NCI-H526 treated with DMSO at 0.1 percent for 48 hours (cell line): ENCODE measurements at regions not wholly inside any gene's neighbourhood (a gene's known extent, or its start where the extent isn't known, plus 50 kb on each side); places are given as distances from the start of the nearest gene placed in this dataset.
"Not testable (repeated sequence)": the region's sequence is repeated elsewhere in the genome, so short reads cannot be mapped to it uniquely, and the experiment has no call there.

Experiments
- DNase-seq: peaks from one replicate; lab custom pipeline; 2025; lab: John Stamatoyannopoulos, UW

DNA sequence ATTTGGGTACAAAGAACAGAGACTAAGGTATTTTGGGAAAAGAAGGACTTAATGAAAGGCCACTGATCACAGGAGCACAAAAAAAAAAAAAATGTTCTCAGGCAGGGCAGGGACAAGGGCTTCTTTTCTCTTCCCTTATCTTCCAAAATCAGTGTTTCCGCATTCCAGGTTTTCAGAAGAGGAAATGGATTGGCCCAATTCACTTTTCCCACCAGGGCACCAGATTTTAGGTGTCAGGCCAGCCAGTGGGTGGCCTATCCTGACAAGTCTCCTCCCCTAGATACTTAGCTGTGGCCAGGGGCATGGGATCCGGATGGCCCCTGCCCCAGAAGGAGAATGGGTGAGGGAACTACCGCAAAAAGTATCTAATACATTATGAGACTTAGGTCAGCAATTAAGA lies 88.9 kb upstream of the WAC start:
- no peak for DNase-seq

DNA sequence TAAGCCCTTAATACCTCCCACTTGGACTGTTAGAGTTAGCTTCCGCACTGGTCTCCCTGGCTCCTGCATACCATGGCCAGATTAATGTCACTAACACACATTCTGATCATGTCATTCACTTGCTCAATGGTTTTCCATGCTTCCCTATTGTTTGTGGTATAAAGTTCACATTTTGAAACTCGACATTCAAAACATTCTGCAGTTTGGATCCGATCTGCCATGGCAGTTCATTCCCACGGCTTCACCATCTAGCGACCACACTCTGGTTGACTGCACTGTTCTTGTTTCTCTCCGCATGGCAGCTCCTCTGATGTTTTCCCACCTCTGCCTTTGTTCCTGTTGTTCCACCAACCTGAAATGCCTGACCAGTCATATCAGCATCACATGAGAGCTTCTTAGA lies 87.4 kb upstream of the WAC start:
- DNase-seq: no peak

DNA sequence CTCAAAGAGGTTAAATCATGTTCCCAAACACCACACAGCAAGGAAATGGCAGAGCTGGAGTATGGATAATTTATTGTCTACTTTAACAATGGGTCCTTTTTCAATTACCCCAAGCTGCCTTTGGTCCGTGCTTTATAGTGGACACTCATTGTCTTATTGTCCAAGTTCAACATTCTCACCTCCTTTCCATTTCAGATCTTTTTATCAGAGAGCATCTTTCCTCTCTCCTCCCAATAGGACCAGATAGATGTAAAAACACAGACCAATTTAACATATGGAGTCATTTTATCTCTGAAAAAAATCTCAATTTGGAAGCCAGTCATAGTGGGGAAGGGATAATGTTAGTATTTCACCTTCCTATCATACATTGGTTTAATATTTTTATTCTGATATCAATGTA lies 83.5 kb upstream of the WAC start:
- no peak for DNase-seq

DNA sequence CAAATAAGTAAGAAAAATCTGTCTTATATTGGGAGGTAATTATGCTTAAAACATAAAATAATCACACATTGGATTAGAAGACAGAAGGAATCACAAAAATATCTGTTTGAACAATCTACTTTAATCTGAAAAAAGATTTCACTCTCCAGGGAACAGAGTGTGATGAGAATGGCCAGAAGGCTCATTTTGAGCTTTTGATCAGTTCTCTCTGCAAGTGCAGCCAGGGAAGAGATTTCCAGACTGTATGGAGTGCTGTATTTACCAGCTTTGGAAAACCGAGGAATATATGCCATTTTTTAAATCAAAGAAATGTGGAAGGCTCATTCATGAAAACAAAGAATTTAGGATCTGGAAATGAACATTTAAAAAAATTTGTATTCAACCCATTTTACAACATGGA lies 83.0 kb upstream of the WAC start:
- DNase-seq: no peak

DNA sequence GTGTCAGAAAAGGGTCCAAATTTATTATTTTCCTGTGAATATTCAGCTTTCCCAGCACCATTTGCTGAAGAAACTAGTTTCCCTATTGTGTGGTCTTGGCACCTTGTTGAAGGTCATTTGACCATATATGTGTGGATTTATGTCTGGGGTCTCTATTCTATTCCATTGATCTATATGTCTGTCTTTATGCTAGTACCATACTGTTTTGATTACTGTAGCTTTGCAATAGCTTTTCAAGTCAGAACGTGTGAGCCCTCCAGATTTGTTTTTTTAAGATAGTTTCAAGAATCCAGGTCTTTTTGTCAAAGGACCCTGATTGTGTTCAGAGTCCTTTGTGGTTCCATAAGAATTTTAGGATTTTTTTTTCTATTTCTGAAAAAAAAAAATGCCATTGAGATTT lies 79.0 kb upstream of the WAC start:
- no peak for DNase-seq

DNA sequence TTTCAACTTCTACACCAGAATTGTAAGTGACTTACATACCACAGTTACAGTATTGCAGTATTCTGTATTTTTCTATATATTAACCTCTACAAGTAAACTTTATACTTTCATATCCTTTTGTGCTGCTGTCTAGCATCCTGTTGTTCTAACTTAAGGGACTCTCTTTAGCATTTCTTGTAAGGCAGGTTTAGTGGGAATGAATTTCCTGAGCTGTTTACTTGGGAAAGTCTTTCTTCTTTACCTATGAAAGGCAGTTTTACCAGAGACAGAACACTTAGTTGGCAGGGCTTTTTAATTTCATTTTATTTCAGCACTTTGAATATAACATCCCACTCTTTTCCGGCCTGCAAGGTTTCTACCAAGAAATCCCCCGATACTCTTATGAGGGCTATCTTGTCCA lies 75.8 kb upstream of the WAC start:
- DNase-seq: no peak

DNA sequence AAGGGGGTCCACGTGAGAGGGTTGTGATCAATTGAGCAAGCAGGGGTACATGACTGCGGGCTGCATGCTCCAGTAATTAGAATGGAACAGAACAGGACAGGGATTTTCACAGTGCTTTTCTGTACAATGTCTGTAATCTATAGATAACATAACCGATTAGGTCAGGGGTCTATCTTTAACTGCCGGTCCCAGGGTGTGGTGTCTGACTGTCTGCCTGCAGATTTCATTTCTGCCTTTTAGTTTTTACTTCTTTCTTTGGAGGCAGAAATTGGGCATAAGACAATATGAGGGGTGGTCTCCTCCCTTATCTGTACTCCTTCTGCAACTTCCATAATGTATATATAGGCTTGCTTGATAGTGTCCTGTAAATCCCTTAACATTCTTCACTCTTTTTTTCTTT lies 75.0 kb upstream of the WAC start:
- not testable (repeated sequence) for DNase-seq

DNA sequence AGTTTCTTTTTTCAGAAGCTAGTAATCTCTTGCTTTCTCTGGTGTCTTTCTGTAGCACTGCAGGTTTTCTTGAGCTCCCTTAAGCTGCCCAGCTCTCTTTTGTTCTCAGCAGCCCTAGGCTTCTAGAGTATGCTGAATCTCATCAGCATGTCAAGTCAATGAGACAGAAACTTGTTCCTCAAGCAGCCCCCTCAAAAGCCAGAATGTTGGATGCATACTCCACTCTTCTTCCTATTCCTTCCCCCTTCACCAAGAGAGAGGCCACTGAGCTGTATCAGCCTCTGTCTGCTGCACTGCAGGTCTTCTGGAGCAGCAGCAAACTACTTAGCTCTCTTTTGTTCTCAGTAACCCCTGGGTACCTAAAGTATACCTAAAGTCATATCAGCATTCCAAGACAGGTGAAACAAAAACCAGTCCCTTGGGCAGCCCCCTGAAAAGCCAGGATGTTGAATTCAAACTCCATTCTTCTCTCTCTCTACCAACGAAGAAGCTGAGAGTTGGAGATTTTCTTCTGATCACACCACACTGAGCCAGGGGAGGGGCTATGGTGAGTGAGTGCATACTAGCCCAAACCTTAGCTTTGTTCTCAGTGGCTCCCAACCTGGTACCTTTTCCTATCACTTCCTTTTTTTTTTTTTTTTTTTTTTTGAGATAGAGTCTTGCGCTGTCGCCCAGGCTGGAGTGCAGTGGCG lies 73.3 kb upstream of the WAC start:
- no peak for DNase-seq

DNA sequence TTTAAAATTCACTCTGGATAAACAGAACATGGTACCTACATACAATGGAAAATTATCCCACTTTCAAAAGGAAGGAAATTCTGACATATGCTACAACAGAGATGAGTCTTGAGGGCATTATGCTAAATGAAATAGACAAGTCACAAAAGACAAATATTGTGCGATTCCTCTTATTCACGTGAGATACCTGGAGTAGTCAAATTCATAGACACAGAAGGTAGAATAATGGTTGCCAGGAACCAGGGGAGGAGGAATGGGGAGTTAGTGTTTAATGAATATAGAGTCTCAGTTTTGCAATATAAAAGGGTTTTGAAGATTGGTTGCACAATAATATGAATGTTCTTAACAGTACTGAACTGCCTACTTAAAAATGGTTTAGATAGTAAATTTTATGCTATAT lies 69.8 kb upstream of the WAC start:
- DNase-seq: no peak

DNA sequence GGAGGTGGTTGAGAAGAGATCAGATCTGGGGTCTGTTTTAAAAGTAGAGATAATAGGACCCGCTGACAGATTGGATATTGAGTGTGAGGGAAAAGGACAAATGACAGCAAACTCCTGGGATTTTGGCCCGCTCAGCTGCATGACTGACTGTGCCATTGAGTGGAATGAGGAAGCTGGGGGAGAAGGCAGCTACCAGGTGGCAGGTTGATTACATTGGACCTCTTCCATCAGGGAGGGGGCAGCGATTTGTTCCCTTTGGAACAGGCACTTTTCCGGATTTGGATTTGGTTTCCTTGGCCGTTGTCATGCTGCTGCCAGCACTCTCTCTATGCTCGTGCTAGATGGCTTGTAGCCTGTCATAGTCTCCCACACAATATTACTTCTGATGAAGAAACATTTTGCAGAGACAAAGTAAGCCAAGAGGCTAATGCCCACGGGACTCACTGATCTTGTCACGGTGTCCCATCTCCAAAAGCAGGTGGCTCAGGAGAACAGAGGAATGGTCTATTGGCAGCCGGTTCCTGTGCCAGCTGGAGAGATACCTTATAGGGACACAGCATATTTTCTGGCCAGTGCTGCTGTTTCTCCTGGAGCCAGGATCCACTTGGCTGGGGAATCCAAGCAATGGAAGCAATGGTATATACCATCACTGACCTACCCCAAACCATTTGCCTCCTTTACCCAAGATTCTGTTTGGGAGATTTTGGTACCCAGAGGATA lies 69.1 kb upstream of the WAC start:
- no peak for DNase-seq

DNA sequence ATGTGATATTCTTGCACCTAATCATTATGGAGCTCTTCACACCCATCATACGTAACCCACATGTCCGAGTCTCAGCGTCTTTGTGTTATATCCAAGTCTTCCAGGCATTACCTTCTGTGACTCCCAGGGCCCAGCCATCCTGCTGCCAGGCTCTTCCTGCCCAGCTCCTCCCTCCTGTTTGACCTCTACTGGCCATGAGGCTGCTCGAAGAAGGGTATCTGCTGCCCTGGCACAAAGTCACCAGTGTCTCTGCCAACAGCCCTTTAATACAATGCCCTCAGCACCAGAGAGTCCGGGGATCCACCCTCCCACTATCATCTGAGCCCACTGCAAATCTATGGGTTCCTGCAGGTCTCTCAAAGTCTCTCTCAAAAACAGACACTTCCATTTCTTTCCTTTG lies 65.3 kb upstream of the WAC start:
- DNase-seq: no peak

DNA sequence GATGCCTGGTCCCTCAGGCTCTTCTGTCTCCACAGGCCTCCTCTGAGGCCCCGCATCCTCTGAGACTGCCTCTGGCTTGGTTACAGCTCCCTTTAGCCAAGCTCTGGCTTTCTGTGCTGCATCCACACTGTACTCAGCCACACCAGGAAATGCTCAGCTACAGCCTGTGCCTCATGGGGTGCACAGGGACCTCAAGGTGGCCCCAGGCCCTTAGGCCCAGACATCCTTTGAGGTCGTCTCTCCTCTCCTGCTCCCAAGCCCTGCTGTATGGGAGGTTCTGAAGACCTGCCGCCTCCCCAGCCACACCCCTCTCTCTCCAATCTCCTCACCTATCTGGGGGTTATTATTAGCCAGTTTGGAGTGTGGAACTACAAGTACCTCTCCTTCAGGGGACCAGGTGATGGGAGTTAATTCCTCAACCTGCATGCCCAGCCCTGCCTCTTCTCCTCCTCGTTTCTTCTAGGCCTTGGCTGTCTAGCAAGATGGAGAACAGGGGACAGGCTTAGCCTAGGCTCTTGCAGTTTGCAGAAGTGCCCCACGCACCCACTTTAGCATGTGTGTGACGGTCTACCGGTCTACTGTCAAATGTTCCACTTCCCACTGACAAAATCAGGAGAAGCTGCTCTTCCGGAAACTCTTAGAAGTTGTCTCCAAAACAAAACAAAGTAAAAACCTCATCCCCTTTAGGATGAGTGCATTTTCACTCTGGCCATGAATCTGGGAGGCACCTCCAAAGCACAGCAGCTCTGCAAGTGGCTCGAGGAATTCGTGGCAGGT lies 64.0 kb upstream of the WAC start:
- DNase-seq: no peak

DNA sequence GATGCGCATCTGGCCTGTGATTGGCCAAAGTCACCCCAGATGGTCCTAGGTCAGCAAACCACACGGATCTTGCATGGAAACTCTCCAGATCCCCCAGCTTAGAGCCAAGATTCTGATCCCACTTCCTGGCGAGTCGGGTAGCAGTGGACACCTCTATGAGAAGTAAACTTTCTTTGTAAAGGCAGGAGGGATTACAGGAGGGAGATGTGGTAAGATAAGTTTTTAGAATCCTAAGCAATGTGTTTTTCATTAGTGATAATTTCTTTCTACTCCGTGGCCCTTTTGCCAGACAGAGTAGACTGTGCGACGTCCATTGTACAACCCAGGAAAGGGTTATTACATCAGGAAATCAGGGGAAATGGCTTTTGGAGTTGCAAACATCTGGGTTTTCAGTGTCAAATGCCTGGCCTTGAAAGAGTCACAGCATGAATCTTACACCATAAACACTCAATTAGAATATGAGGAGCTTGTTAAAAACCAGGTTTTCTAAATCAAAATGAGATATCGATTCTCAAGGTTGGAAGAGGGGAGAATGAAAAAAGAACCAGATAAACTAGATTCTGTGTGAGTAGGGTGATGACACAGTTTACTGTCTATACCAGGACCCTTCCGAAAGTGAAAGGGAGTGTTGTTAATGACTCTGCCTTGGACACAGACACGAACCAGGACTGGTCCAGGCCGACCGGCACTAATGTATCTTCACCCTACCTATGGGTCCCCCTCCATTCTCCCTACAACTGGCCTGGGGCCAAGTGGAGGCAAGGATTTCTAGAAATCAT lies 61.9 kb upstream of the WAC start:
- DNase-seq: no peak

DNA sequence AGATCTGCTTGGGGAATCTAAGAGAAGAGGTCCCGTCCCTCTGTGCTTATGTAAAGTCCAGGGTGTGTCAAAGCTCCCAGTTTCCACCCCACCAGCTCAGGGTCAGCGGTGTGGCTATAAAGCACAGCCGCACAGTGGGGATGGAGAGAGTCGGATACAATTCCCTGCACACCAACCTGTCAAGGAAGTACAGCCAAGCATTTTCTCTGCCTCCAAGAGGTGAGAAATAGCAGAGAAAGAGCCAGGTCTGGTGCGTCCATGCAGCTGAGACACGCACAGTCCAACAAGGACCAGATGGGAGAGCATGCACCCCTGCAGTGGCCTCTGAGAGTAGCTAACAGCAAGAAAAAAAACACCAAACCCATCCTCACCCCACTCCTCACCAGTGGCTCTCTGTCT lies 61.3 kb upstream of the WAC start:
- no peak for DNase-seq

DNA sequence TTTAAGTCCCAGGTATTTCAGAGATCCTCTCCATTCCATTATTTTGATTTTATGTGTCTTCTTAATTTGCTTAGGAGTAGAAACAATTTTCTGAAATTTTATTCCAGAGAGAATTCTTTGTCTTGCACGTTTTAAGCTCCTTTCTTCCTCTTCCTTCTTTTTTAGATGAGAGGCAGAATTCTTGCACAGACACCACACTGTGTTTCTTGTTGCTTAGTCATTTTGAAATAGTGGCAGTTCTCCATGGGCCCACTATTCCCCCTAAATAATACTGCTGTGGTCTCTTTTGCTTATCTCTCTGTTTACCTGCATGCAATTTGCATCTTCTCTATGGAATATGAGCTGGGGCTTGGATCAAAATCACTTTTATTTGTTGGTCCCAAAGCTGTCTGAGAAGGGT lies 54.3 kb upstream of the WAC start:
- DNase-seq: peak; percentile 1

DNA sequence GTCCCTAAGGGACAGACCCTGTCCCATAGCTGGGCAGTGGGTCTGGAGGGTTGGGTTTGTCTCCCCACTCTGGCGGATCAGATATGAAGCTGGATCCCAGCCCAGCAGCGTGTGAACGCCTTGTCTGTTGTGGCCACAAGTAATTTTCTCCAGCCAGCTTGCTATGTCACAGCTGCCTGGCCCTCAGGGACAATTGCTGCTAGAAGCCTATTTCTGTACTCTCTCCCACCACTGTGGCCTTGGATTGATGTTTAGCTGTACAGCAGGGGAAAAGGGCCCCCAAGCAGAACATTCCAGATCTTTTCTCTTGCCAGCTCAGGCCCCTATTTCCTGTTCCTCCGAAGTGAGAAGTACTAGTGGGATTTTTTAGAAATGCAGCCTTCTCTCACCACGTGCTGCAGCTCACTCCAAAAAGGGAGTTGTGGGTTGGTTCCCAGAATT lies 53.5 kb upstream of the WAC start:
- no peak for DNase-seq

DNA sequence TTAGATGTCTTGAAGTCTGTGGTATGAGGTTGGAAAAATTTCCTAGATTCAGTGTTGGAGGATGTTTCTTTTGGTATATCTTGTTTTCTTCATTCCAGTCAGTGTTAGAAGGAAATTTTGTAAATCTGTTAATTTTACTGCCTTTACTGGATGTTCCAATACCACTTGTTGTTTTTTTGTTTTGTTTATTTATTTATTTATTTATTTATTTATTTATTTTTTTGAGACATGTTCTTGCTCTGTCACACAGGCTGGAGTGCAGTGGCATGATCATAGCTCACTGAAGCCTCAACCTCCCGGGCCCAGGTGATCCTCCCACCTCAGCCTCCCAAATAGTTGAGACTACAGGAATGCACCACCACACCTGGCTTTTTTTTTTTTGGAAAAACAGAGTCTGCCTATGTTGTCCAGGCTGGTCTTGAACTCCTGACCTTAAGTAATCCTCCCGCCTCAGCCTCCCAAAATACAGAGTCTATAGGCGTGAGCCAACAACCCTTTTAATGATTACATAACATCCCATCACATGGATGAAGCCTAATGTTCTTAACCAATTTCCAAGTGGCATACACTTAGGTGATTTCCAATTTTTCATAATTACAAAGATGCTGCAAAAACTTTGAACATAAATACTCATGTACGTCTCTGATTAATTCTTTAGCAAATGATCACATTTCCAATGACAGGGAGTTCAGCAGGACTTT lies 52.8 kb upstream of the WAC start:
- no peak for DNase-seq

DNA sequence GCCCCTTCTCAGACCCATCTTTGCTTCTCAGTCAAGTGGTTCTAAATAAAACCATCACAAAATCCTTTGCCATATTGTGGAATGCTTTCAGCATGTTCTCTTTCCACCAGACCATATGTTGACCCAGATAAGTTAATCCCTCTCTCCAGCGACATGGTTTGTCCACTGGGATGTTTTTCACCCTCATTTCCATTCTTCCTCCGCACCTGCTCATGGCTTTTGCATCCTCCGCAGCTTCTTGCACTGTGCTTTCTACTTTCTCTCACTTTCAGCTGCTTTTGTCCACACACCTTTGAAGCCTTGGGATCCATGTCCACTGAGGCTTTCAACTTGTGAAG lies 52.3 kb upstream of the WAC start:
- no peak for DNase-seq

DNA sequence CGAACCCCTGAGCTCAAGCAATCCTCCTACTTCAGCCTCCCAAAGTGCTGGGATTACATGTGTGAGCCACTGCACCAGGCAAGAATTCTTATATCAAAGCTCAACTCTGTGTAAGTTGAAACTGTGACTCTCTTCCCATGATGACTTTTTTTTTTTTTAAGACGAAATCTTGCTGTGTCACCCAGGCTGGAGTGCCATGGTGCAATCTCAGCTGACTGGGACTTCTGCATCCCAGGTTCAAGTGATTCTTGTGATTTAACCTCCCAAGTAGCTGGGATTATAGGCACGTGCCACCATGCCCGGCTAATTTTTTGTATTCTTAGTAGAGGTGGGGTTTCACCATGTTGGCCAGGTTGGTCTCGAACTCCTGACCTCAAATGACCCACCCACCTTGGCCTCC lies 51.6 kb upstream of the WAC start:
- DNase-seq: not testable (repeated sequence)

DNA sequence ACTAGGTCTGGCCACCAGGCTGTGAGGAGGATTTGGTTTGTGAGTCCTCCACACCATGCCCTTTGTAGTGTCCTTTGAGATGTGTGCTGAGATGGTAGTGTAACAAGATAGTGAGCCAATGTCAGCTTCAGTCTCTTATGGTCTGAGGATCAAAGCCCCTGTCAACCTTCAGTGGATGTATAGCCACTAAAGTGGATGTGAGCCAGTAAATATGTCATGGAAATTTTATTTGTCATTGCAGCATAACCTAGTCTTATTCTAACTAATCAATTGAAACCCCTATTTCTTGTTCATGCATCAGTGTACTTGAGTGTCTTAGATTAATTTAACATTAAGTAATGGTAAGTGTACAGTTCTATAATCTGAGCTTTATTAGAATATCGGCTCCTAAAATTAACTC lies 51.0 kb upstream of the WAC start:
- DNase-seq: no peak
